ENCODE measurements at regions not wholly inside any gene's neighbourhood (a gene's known extent, or its start where the extent isn't known, plus 50 kb on each side); places are given as distances from the start of the nearest gene placed in this dataset.

DNA sequence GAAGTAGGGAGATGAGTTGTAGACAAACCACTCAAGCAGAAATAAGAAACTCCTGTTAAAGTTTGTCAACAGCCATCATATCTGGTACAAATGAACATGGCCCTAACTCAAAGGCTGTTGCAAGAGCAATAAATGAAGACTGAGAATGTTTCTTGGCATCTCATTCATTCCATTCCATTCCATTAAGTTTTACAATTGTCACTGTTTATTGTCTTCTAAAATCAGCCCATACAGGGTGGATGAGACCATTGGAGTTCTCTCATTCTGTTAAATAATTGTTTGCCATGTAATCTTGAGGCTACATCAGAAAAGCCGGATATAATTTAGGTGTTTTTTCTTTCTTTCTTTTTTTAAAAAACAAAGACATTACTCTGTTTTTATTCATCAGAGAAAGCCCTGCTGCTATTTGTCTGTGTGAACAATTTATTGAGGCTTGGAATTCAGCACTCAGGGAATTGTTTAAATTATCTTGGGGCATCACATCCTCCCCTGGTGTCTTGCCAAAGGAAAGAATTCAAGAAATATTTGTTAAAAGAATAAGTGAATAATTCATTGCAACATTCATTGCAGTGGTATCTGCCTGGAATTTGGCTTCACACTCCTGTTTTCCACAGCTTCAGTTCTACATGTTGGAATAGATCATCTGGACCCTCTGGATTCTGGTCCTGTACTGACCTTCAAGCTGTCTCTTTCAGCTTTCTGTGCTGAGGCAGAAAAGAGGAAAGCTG lies 604.5 kb downstream of the PLPP3 start:
- H3K4me1 Mint-ChIP-seq, result no peaks in the 10 kb centered on the region
- Histone ChIP-seq H4K20me1 (ENCODE audit: control insufficient read depth, insufficient read depth, insufficient read length) (no peaks in the 10 kb centered on the region), H2BK120ac (ENCODE audit: low read depth, low read length, poor library complexity, severe bottlenecking) (no peak overlapping the region), H2BK15ac (ENCODE audit: low read depth, low read length) (no peak overlapping the region), H3K4ac (ENCODE audit: low read depth, low read length) (no peak overlapping the region), H4K91ac (ENCODE audit: insufficient read length, low read depth, low read length) (no peak overlapping the region), H2AFZ (ENCODE audit: low read length) (no peak overlapping the region), H3T11ph (ENCODE audit: low read length) (no peak overlapping the region), H3K14ac (ENCODE audit: insufficient read depth, low read length) (no peak overlapping the region), H3K18ac (ENCODE audit: insufficient read length, low read depth, low read length) (no peak overlapping the region), H3K9me3 (ENCODE audit: control insufficient read depth, low read depth, low read length) (no peaks in the 10 kb centered on the region), H3K23ac (ENCODE audit: insufficient read length, low read depth, low read length) (no peak overlapping the region), H3K23me2 (ENCODE audit: insufficient read length, low read depth, low read length, poor library complexity, severe bottlenecking) (no peaks in the 10 kb centered on the region), H2BK20ac (ENCODE audit: low read depth, low read length, poor library complexity, severe bottlenecking) (no peak overlapping the region), H4K8ac (replicated peaks; ENCODE audit: insufficient read length, low read depth, low read length) (no peak overlapping the region), H2AK5ac (ENCODE audit: insufficient read length, low read length) (no peak overlapping the region), H3K79me1 (ENCODE audit: insufficient read depth, low read depth, low read length, poor library complexity, severe bottlenecking) (no peaks in the 10 kb centered on the region), H3K79me2 (ENCODE audit: insufficient read depth, low read length) (no peaks in the 10 kb centered on the region), H3K56ac (ENCODE audit: insufficient read length, low read depth, low read length) (no peak overlapping the region), H4K5ac (ENCODE audit: insufficient read length, low read depth, low read length) (no peak overlapping the region), H3K27ac (ENCODE audit: insufficient read length, low read depth, low read length) (no peak overlapping the region), H3K27me3 (ENCODE audit: insufficient read depth, low read length) (no peaks in the 10 kb centered on the region), H2BK12ac (ENCODE audit: insufficient read length, low read depth, low read length) (no peak overlapping the region), H3K9ac (ENCODE audit: extremely low read depth, insufficient read length, low read length) (no peak overlapping the region), H2BK5ac (ENCODE audit: insufficient read length, low read length) (no peak overlapping the region), H3K4me2 (ENCODE audit: insufficient read depth, insufficient read length, low read length) (no peak overlapping the region), H3K4me1 (ENCODE audit: insufficient read depth, low read length) (no peaks in the 10 kb centered on the region)
- H3K36me3 Mint-ChIP-seq (ENCODE audit: insufficient read depth in 1 of 3, low read depth in 3 of 3), result peaks cover 0 to 3% (median 2%) of the 10 kb centered on the region in 3 experiments; a peak in 2 of 7 replicates
- H3K27ac Mint-ChIP-seq, result no peak overlapping the region
- TF ChIP-seq, protein P1, sequence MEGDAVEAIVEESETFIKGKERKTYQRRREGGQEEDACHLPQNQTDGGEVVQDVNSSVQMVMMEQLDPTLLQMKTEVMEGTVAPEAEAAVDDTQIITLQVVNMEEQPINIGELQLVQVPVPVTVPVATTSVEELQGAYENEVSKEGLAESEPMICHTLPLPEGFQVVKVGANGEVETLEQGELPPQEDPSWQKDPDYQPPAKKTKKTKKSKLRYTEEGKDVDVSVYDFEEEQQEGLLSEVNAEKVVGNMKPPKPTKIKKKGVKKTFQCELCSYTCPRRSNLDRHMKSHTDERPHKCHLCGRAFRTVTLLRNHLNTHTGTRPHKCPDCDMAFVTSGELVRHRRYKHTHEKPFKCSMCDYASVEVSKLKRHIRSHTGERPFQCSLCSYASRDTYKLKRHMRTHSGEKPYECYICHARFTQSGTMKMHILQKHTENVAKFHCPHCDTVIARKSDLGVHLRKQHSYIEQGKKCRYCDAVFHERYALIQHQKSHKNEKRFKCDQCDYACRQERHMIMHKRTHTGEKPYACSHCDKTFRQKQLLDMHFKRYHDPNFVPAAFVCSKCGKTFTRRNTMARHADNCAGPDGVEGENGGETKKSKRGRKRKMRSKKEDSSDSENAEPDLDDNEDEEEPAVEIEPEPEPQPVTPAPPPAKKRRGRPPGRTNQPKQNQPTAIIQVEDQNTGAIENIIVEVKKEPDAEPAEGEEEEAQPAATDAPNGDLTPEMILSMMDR (conservative IDR thresholded peaks at IDR 0.05), result no peak
- H3K27me3 Mint-ChIP-seq (ENCODE audit: low read depth), result no peaks in the 10 kb centered on the region
- DNase-seq, result no peak
- no CpG with 5 or more reads among the region's 1 CpG for WGBS (ENCODE audit: extremely low coverage, insufficient read length, low lambda C conversion rate)
- peaks cover 3% of the 10 kb centered on the region in 2 experiments; a peak in 3 of 5 replicates for H3K9me3 Mint-ChIP-seq
- no peak overlapping the region for H3K4me3 Mint-ChIP-seq

Measured in H9 (cell line).